Type B pancreatic cell (in vitro differentiated cells): ENCODE measurements at regions not wholly inside any gene's neighbourhood (a gene's known extent, or its start where the extent isn't known, plus 50 kb on each side); places are given as distances from the start of the nearest gene placed in this dataset.

Experiments used
- DNase-seq: peaks from one replicate; pipeline ENCODE4 v3.0.0; 2021; ENCODE audit warnings: mixed read lengths; ENCODE audit not compliant: unreplicated experiment; ENCODE audit errors: extremely low spot score
- H3K27ac Mint-ChIP-seq: 2 replicates; pipeline ENCODE4 v1.8.0; 2021; ENCODE audit warnings: mild to moderate bottlenecking, mixed read lengths
- H3K27me3 Mint-ChIP-seq: 2 replicates; pipeline ENCODE4 v1.8.0; 2021; ENCODE audit warnings: mixed read lengths
- H3K36me3 Mint-ChIP-seq: 2 replicates; pipeline ENCODE4 v1.8.0; 2021; ENCODE audit warnings: mixed read lengths
- H3K4me1 Mint-ChIP-seq: one replicate; pipeline ENCODE4 v1.8.0; 2021; ENCODE audit warnings: mixed read lengths; ENCODE audit not compliant: unreplicated experiment
- H3K4me3 Mint-ChIP-seq: 2 replicates; pipeline ENCODE4 v1.8.0; 2021; ENCODE audit warnings: mild to moderate bottlenecking, mixed read lengths
- H3K9me3 Mint-ChIP-seq: 2 replicates; pipeline ENCODE4 v1.8.0; 2021; ENCODE audit warnings: mixed read lengths
- CTCF ChIP-seq: fragments of 200-600 bp; sonication (generic); conservative IDR thresholded peaks from 2 replicates; pipeline ENCODE4 v1.5.0; 2021; ENCODE audit warnings: antibody characterized with exemption, mild to moderate bottlenecking

DNA sequence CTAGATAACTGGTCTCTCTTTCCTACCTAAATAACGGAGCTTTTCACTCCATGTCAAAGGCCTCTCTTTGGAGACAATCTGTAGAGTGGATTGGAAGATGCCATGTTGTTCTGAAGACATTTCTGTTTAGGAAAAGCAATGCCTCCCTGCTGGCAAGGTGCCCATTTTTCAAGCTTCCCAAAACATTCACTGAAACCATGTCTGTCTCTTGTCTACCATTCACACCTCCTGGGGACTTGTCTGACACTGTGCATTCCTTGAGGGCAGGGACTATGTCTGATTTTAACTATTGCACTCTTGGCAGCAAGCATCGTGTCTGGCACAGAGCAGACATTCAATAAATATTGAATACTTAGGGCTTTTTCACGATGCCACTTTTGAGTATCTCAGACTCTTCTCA lies 528.9 kb upstream of the NRP1 start:
- DNase-seq, result no peak
- Mint-ChIP-seq H3K27ac (no peak overlapping the region), H3K36me3 (no peaks in the 10 kb centered on the region), H3K4me3 (no peak overlapping the region), H3K9me3 (no peaks in the 10 kb centered on the region), H3K4me1 (peaks cover 17% of the 10 kb centered on the region), H3K27me3 (peaks cover 6% of the 10 kb centered on the region)
- TF ChIP-seq CTCF, result no peak

DNA sequence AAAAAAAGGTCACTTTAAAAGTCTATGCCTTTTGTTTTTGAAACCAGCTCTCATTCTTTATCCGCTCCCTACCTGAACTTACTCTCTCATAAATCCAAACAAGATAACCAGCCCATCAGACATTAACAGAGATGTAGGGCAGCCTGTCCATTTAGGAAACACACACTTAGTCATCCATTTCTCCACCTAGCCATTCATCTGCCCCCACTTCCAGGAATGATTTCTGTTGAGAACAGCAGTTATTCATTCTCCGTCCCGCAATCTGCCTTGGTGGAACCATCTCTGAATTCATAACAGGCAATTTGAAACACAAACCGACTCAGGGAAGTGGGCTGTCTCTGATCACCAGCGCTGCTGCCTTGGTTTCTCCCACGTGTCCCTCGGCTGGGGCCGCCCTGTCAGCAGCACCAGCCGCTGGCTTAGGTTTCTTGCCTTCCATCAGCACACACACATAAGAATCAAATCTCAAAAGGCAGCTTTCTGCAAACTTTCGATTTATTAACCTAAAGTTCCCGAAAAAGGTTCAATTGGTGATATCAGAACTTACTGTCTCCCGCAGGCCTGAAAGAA lies 528.2 kb upstream of the NRP1 start:
- no peak for DNase-seq
- no peak for TF ChIP-seq CTCF
- peaks cover 17% of the 10 kb centered on the region for H3K4me1 Mint-ChIP-seq
- no peaks in the 10 kb centered on the region for H3K9me3 Mint-ChIP-seq
- H3K4me3 Mint-ChIP-seq, result no peak overlapping the region
- H3K36me3 Mint-ChIP-seq, result no peaks in the 10 kb centered on the region
- H3K27ac Mint-ChIP-seq, result no peak overlapping the region
- peaks cover 3% of the 10 kb centered on the region for H3K27me3 Mint-ChIP-seq

GRCh38 chr10:33861833-33862232 lies 527.4 kb upstream of the NRP1 start:
- Mint-ChIP-seq H3K27ac (no peak overlapping the region), H3K36me3 (no peaks in the 10 kb centered on the region), H3K27me3 (peaks cover 3% of the 10 kb centered on the region), H3K4me3 (no peak overlapping the region), H3K9me3 (no peaks in the 10 kb centered on the region), H3K4me1 (peaks cover 17% of the 10 kb centered on the region)
- no peak for TF ChIP-seq CTCF
- DNase-seq, result no peak

DNA sequence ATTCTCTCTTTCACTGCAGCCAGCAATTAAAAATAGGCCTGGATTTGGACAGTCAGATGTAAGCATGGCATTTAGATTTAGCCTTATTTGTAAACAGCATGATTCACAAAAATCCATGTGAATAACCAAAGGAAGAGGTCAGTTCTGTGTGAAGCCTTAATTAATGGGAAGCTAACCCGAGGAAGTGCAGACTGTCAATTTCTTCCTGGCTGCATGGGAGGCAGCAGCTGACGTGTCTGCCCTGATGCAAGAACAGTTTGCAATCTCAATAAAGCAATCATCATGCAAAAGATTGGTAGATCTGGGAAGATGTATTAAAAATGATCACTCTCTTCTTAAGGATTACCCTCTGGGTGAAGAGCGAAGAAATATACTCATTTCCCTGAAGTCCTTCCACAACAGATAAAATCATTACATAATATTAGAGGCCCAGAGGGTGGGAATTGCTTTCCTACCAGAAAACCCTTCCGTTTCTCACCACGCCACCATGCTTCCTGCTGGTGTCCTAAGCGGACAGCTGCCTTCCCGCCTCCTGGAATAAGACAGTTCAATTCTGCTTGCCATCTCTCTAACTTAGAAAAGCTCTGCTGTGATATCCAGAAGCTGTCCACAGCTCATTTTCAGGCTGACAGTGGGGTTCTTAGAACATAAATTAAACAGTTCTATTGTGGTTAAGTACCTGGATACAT lies 526.7 kb upstream of the NRP1 start:
- DNase-seq, result no peak
- TF ChIP-seq CTCF, result no peak
- Mint-ChIP-seq H3K27me3 (peaks cover 3% of the 10 kb centered on the region), H3K4me3 (no peak overlapping the region), H3K9me3 (no peaks in the 10 kb centered on the region), H3K27ac (no peak overlapping the region), H3K36me3 (no peaks in the 10 kb centered on the region), H3K4me1 (peaks cover 17% of the 10 kb centered on the region)

DNA sequence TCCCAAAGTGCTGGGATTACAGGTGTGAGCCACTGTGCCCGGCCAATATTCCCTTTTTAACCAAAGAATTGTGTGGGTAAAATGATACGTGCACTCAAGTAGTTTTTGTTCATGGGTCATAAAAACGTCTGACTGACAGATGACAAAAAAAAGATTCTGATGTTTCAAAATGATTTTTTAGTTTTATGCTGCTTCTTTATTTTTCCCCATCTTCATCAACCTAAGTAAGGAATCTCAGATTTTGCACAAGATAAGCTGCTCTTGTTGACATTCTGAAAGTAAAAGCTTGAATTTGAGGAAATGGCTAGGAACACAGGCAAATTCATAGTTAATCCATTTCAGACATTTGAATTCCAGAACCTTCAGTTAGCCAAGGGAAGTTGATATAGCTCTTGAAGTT lies 526.1 kb upstream of the NRP1 start:
- Mint-ChIP-seq H3K4me1 (peaks cover 17% of the 10 kb centered on the region), H3K4me3 (no peak overlapping the region), H3K27me3 (peaks cover 5% of the 10 kb centered on the region), H3K9me3 (no peaks in the 10 kb centered on the region), H3K36me3 (no peaks in the 10 kb centered on the region), H3K27ac (no peak overlapping the region)
- DNase-seq, result no peak
- TF ChIP-seq CTCF, result no peak
